OCI-LY3 (cell line): ENCODE measurements at regions not wholly inside any gene's neighbourhood (a gene's known extent, or its start where the extent isn't known, plus 50 kb on each side); places are given as distances from the start of the nearest gene placed in this dataset.

Experiments used
- CTCF ChIP-seq: fragments of 200-600, 300-600 bp; sonication (generic); IDR thresholded peaks from 2 replicates; pipeline ENCODE4 v1.5.1; 2014; ENCODE audit warnings: antibody characterized with exemption, low read length, low read depth
- EZH2phosphoT487 ChIP-seq: fragments of 200-600 bp; shearing (Covaris generic); IDR thresholded peaks from 2 replicates; pipeline ENCODE4 v1.6.1; 2018; ENCODE audit warnings: antibody characterized with exemption, mixed run types, low read depth

- TF ChIP-seq CTCF (no peak), EZH2phosphoT487 (no peak)
Observed at GRCh38 chr2:188833331-188833730, 140.8 kb upstream of the COL3A1 start.
